Mesothelial cell of epicardium (in vitro differentiated cells): ENCODE measurements at regions not wholly inside any gene's neighbourhood (a gene's known extent, or its start where the extent isn't known, plus 50 kb on each side); places are given as distances from the start of the nearest gene placed in this dataset.

Experiments
- DNase-seq, 2 experiments: peaks; one replicate each; pipeline ENCODE4 v3.0.0; 2021; ENCODE audit warnings: low spot score in 2 of 2; ENCODE audit not compliant: unreplicated experiment in 2 of 2
- H3K27ac Mint-ChIP-seq: 2 replicates; pipeline ENCODE4 v1.8.0; 2021; ENCODE audit warnings: mixed read lengths
- H3K27me3 Mint-ChIP-seq: 2 replicates; pipeline ENCODE4 v1.8.0; 2021; ENCODE audit warnings: low read depth, mixed read lengths
- H3K36me3 Mint-ChIP-seq: 2 replicates; pipeline ENCODE4 v1.8.0; 2021; ENCODE audit warnings: mixed read lengths
- H3K4me1 Mint-ChIP-seq: 2 replicates; pipeline ENCODE4 v1.8.0; 2021; ENCODE audit warnings: mixed read lengths
- H3K4me3 Mint-ChIP-seq: 2 replicates; pipeline ENCODE4 v1.8.0; 2021; ENCODE audit warnings: mild to moderate bottlenecking, moderate library complexity, mixed read lengths
- H3K9me3 Mint-ChIP-seq: 2 replicates; pipeline ENCODE4 v1.8.0; 2021; ENCODE audit warnings: mixed read lengths
- TF ChIP-seq, protein P1 (sequence below): fragments of 200-600 bp; sonication (generic); IDR thresholded peaks from one replicate; pipeline ENCODE4 v1.5.0; 2021; ENCODE audit warnings: antibody characterized with exemption; ENCODE audit not compliant: unreplicated experiment

DNA sequence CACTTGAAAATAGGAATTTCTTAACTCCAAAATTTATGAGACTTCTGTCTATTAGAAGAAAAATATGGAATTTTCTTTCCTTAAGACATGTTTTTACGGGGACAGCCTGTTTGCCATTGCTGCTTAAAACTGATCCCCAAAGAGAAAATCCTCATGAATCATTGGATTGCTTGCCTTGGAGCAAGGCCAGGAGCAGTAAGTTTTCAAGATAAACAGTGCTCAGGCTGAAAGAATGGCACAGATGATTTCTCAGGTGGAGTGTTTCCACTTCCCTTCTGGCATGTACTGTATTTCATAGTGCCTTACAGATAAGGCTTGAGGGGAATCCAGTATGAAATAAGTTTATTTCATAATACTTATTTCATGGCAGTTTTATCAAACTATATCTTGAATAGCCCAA lies 74.3 kb upstream of the MMADHC start:
- H3K9me3 Mint-ChIP-seq, result peaks cover 3% of the 10 kb centered on the region
- TF ChIP-seq, protein P1, sequence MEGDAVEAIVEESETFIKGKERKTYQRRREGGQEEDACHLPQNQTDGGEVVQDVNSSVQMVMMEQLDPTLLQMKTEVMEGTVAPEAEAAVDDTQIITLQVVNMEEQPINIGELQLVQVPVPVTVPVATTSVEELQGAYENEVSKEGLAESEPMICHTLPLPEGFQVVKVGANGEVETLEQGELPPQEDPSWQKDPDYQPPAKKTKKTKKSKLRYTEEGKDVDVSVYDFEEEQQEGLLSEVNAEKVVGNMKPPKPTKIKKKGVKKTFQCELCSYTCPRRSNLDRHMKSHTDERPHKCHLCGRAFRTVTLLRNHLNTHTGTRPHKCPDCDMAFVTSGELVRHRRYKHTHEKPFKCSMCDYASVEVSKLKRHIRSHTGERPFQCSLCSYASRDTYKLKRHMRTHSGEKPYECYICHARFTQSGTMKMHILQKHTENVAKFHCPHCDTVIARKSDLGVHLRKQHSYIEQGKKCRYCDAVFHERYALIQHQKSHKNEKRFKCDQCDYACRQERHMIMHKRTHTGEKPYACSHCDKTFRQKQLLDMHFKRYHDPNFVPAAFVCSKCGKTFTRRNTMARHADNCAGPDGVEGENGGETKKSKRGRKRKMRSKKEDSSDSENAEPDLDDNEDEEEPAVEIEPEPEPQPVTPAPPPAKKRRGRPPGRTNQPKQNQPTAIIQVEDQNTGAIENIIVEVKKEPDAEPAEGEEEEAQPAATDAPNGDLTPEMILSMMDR, result no peak
- peaks cover 3% of the 10 kb centered on the region for H3K36me3 Mint-ChIP-seq
- H3K4me1 Mint-ChIP-seq, result peaks cover 42% of the 10 kb centered on the region
- H3K27ac Mint-ChIP-seq, result peak overlapping the region; percentile 43
- DNase-seq, result no peak
- H3K4me3 Mint-ChIP-seq, result no peak overlapping the region
- H3K27me3 Mint-ChIP-seq, result no peaks in the 10 kb centered on the region

DNA sequence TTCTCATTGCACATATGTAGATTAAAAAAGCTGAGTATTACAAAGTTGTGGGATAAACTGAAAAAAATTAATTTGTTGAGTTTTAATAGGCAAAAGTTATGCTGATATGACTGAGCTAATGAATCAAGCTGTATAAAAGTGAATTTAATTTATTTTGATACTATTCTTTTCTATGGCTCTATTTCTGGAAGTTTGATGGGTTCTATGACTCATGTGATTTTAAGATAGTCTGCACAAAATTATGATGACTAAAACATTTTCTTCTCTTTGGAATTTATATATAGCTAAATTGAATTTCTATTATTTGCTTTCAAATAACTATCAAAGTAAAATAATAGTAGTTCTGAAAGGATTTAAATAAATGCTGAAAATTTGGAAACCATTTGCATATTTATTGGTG lies 71.0 kb upstream of the MMADHC start:
- H3K27me3 Mint-ChIP-seq, result no peaks in the 10 kb centered on the region
- no peak overlapping the region for H3K4me3 Mint-ChIP-seq
- no peaks in the 10 kb centered on the region for H3K9me3 Mint-ChIP-seq
- no peak overlapping the region for H3K27ac Mint-ChIP-seq
- H3K36me3 Mint-ChIP-seq, result no peaks in the 10 kb centered on the region
- H3K4me1 Mint-ChIP-seq, result peaks cover 42% of the 10 kb centered on the region
- no peak for DNase-seq
- TF ChIP-seq, protein P1, result no peak

DNA sequence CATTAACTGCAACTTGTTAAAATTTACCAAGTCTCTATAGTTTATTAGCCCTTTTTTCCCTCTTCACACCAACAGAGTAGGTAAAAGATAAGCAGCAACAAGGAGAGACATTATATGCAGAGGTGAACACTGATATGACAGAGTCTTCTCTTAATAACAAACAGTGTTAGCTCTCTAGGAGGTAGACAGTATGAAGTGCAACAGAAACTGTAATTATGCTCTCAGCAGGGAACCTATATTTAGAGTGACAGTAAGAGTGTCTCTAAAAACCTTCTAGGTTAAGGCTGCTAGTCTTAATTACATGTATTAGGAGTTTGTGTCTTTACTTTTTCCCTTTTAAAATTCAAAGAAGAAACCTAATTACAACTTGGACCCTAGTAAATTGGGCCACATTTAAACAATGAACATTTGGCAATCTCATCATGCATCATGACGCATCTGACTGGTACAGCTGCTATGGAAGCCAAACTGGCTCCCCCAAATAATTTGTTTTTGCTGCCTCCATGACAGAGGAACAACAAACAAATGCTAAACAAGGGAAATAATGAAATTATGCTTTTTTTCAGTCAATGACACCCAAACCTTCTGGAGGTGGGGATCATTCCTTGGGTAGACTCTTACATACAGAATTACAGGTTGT lies 69.9 kb upstream of the MMADHC start:
- TF ChIP-seq, protein P1, result no peak
- Mint-ChIP-seq H3K27me3 (no peaks in the 10 kb centered on the region), H3K4me1 (peaks cover 48% of the 10 kb centered on the region), H3K36me3 (no peaks in the 10 kb centered on the region), H3K27ac (no peak overlapping the region), H3K9me3 (no peaks in the 10 kb centered on the region), H3K4me3 (no peak overlapping the region)
- DNase-seq, result no peak

DNA sequence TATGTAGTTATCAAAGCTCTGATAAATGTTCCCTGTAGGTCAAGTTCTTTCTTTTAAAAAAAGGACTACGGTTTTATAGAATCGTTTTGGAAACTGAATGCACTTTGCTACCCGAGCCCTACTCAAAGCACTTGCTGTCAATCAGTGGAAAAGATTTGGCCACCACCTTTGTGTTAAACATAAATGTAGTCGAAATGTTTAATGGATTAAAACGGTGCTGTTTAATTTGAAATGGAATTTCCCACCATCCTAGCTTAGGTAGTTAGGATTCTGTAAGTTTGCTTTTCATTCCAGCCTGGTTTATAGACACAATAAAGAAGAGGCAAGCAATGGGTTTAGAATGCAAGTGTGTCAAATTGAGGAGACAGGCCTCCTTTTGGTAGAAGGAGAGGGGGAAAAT lies 69.4 kb upstream of the MMADHC start:
- Mint-ChIP-seq H3K9me3 (no peaks in the 10 kb centered on the region), H3K4me1 (peaks cover 47% of the 10 kb centered on the region), H3K27me3 (no peaks in the 10 kb centered on the region), H3K27ac (no peak overlapping the region), H3K4me3 (no peak overlapping the region), H3K36me3 (no peaks in the 10 kb centered on the region)
- DNase-seq, result no peak
- TF ChIP-seq, protein P1, result no peak

DNA sequence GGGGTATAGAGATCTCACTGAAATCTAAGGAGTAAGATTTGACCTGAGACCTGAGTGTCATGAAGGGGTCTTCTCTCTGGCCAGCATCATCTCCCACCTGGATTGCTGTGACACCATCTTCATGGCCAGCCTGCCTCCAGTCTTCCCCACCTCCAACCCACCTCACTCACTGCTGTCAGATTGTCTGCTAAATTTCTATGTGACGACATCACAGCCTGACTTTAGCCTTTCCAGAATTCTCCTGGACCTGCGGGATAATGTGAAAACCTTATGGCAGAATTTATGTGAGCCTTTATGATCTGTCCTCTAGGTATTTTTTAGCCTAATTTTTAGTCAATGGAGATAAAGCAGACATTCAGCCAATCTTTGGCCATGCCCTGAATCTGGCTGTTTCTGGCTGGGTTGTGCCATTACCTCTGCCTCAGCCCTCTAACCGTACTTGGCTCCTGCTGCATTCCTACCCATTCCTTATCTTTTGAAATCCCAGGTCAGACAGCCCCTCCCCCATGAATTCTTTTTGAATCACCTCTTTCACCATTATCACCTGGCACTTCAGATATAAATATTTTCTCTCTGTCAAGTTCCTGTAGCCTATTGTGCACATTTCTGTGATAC lies 66.4 kb upstream of the MMADHC start:
- peaks cover 30% of the 10 kb centered on the region for H3K4me1 Mint-ChIP-seq
- peak overlapping the region; percentile 47 for H3K27ac Mint-ChIP-seq
- H3K27me3 Mint-ChIP-seq, result no peaks in the 10 kb centered on the region
- H3K36me3 Mint-ChIP-seq, result peaks cover 4% of the 10 kb centered on the region
- no peak for DNase-seq
- TF ChIP-seq, protein P1, result no peak
- H3K4me3 Mint-ChIP-seq, result no peak overlapping the region
- peaks cover 3% of the 10 kb centered on the region for H3K9me3 Mint-ChIP-seq
